HEK293 (cell line): ENCODE measurements at regions not wholly inside any gene's neighbourhood (a gene's known extent, or its start where the extent isn't known, plus 50 kb on each side); places are given as distances from the start of the nearest gene placed in this dataset.

Experiments
- CTCF ChIP-seq: fragments of 450-650 bp; formaldehyde crosslinking; IDR thresholded peaks from 2 replicates; pipeline ENCODE4 v1.5.1; 2016; ENCODE audit warnings: missing biosample characterization, missing genetic modification characterization
- PRDM1 ChIP-seq: fragments of 450-650 bp; formaldehyde crosslinking; IDR thresholded peaks from 2 replicates; pipeline ENCODE4; 2016; ENCODE audit warnings: missing biosample characterization, missing genetic modification characterization
- ZBTB11 ChIP-seq: fragments of 450-650 bp; formaldehyde crosslinking; conservative IDR thresholded peaks from 2 replicates; pipeline ENCODE4 v1.5.1; 2016; ENCODE audit warnings: low read depth, missing biosample characterization, missing genetic modification characterization
- ZNF175 ChIP-seq: fragments of 450-650 bp; formaldehyde crosslinking; IDR thresholded peaks from 2 replicates; pipeline ENCODE4 v1.5.1; 2016; ENCODE audit warnings: missing biosample characterization, missing genetic modification characterization
- ZNF239 ChIP-seq: fragments of 450-650 bp; formaldehyde crosslinking; IDR thresholded peaks from 2 replicates; pipeline ENCODE4 v1.5.1; 2016; ENCODE audit warnings: missing biosample characterization, missing genetic modification characterization
- ZNF274 ChIP-seq, 2 experiments: fragments of 200-500 bp in 1 of 2; fragments of 450-650 bp in 1 of 2; sonication (Bioruptor generic) in 1 of 2; formaldehyde crosslinking in 1 of 2; IDR thresholded peaks; 2 replicates each; pipeline versions ENCODE4 v1.5.1 to v1.6.1; 2014 to 2016; ENCODE audit warnings: borderline replicate concordance in 1 of 2, inconsistent platforms in 1 of 2, low read length in 1 of 2, missing biosample characterization in 1 of 2, missing genetic modification characterization in 1 of 2
- ZNF292 ChIP-seq: fragments of 450-650 bp; formaldehyde crosslinking; IDR thresholded peaks from 2 replicates; pipeline ENCODE4 v1.5.1; 2016; ENCODE audit warnings: low read depth, missing biosample characterization, missing genetic modification characterization, borderline replicate concordance
- ZNF350 ChIP-seq: fragments of 450-650 bp; formaldehyde crosslinking; IDR thresholded peaks from 2 replicates; pipeline ENCODE4 v1.5.0; 2017; ENCODE audit warnings: missing biosample characterization, mild to moderate bottlenecking, missing genetic modification characterization
- ZSCAN5A ChIP-seq: fragments of 450-650 bp; formaldehyde crosslinking; IDR thresholded peaks from 2 replicates; pipeline ENCODE4 v1.5.1; 2016; ENCODE audit warnings: missing biosample characterization, missing genetic modification characterization
- TF ChIP-seq, protein P1 (sequence below): fragments of 450-650 bp; formaldehyde crosslinking; IDR thresholded peaks from 2 replicates; pipeline ENCODE4 v1.5.1; 2016; ENCODE audit warnings: missing biosample characterization, missing genetic modification characterization

GRCh38 chr2:223541546-223541945 lies 60.6 kb downstream of the SCG2 start:
- TF ChIP-seq ZNF274 (IDR thresholded peaks at IDR 0.05; ENCODE audit: low read length) (no peak), ZNF274 (tag by site-specific recombination; IDR thresholded peaks at IDR 0.05; ENCODE audit: borderline replicate concordance) (no peak), ZSCAN5A (tag by site-specific recombination) (no peak), CTCF (no peak), ZNF175 (tag by site-specific recombination) (no peak), ZNF292 (tag by site-specific recombination) (no peak), ZNF239 (no peak), PRDM1 (no peak), ZBTB11 (no peak), ZNF350 (tag by site-specific recombination) (no peak)
- TF ChIP-seq, protein P1, sequence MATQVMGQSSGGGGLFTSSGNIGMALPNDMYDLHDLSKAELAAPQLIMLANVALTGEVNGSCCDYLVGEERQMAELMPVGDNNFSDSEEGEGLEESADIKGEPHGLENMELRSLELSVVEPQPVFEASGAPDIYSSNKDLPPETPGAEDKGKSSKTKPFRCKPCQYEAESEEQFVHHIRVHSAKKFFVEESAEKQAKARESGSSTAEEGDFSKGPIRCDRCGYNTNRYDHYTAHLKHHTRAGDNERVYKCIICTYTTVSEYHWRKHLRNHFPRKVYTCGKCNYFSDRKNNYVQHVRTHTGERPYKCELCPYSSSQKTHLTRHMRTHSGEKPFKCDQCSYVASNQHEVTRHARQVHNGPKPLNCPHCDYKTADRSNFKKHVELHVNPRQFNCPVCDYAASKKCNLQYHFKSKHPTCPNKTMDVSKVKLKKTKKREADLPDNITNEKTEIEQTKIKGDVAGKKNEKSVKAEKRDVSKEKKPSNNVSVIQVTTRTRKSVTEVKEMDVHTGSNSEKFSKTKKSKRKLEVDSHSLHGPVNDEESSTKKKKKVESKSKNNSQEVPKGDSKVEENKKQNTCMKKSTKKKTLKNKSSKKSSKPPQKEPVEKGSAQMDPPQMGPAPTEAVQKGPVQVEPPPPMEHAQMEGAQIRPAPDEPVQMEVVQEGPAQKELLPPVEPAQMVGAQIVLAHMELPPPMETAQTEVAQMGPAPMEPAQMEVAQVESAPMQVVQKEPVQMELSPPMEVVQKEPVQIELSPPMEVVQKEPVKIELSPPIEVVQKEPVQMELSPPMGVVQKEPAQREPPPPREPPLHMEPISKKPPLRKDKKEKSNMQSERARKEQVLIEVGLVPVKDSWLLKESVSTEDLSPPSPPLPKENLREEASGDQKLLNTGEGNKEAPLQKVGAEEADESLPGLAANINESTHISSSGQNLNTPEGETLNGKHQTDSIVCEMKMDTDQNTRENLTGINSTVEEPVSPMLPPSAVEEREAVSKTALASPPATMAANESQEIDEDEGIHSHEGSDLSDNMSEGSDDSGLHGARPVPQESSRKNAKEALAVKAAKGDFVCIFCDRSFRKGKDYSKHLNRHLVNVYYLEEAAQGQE (tag by site-specific recombination) = no peak
